NT2/D1 (cell line): ENCODE measurements at regions not wholly inside any gene's neighbourhood (a gene's known extent, or its start where the extent isn't known, plus 50 kb on each side); places are given as distances from the start of the nearest gene placed in this dataset.

ENCODE experiments used
- YY1 ChIP-seq: IDR thresholded peaks from 2 replicates; pipeline ENCODE4 v1.6.1; 2011; ENCODE audit not compliant: insufficient read length, insufficient read depth
- ZNF274 ChIP-seq: IDR thresholded peaks from 2 replicates; pipeline ENCODE4 v1.6.1; 2011; ENCODE audit warnings: mild to moderate bottlenecking, low read depth, low read length

GRCh38 chr16:85202051-85202601 lies 89.9 kb upstream of the CIBAR2 start:
- no peak for TF ChIP-seq YY1
- TF ChIP-seq ZNF274: no peak
